ENCODE measurements at regions not wholly inside any gene's neighbourhood (a gene's known extent, or its start where the extent isn't known, plus 50 kb on each side); places are given as distances from the start of the nearest gene placed in this dataset.

GRCh38 chr18:71815305-71815704, 728.8 kb downstream of the CBLN2 start:
- TF ChIP-seq CTCF (IDR thresholded peaks at IDR 0.05): no peak
- no peak for TF ChIP-seq PRDM15 (CRISPR knock-in tag; IDR thresholded peaks at IDR 0.05)
- no peak for TF ChIP-seq JUN (CRISPR knock-in tag; IDR thresholded peaks at IDR 0.05)
